NCI-H2107 (cell line): ENCODE measurements at regions not wholly inside any gene's neighbourhood (a gene's known extent, or its start where the extent isn't known, plus 50 kb on each side); places are given as distances from the start of the nearest gene placed in this dataset.

Experiments
- DNase-seq: peaks from one replicate; lab custom pipeline; 2025; lab: John Stamatoyannopoulos, UW

GRCh38 chr4:185894481-185894880 is 82.5 kb upstream of the SORBS2 start:
- no peak for DNase-seq

DNA sequence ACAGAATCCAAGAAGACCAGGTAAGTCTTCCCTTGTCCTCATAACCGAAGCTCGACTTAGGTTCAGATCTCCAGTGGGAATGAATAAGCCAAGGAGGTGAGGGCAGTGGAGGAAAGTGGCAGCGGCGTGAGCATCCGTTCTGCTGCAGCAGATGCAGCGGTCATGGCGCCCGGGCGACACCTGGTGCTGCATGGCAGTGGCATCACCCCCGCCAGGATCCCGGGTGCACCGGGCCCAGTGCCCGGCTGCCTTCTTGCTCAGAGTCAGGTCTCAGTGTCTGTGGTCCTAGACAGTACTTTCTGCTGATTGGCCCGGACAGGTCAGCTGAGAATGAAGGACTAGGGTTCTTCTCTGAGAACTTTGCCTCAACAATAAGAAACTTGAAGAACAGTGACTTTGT is 83.4 kb upstream of the SORBS2 start:
- DNase-seq = no peak

DNA sequence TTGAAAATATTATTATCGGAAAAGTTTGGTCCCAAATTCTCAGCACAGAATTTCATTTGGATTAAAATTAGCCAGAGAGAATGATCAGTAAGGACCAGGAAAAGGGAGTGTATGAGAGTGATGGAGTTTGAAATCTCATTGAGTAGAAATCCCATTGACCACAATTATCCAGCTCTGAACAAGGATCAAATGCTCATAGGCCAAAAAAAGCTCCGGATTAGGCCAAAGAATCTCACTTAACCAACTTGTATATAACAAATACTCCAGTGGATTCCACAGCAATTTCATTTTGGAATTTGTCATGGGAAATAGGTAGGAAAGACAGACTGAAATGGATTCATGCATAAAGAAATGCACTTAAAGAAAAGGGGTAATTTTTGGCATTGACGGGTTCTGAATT is 83.9 kb upstream of the SORBS2 start:
- no peak for DNase-seq

- DNase-seq = no peak
Measured at GRCh38 chr4:185896817-185897488, 85.0 kb upstream of the SORBS2 start.

- DNase-seq = no peak
Measured at GRCh38 chr4:185898413-185898812, 86.4 kb upstream of the SORBS2 start.

- no peak for DNase-seq
Measured at GRCh38 chr4:185899833-185900232, 87.8 kb upstream of the SORBS2 start.

GRCh38 chr4:185902654-185903053 is 90.7 kb upstream of the SORBS2 start:
- no peak for DNase-seq

DNA sequence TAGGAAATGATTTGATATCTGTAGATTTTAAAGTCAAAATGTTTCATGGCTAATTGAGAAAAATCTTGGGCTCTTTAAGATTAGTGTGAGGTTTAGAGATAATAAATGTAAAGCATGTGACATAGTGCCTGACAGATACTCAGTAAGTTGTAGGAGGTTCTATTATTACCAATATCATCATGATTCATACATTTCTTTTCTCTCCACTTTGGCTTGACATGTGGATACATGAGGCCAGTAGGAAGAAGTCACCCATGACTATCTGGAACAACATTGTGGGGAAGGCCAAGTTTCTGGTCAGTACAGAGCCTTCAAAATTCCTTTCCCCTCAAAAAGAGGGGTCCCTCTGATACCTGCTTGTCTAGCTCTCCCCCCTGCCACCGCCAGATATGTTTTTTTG is 91.2 kb upstream of the SORBS2 start:
- DNase-seq = no peak

- no peak for DNase-seq
Measured at GRCh38 chr4:185904381-185904780, 92.4 kb upstream of the SORBS2 start.

GRCh38 chr4:185909972-185910371 is 98.0 kb upstream of the SORBS2 start:
- DNase-seq = no peak

GRCh38 chr4:185911556-185912064 is 99.6 kb upstream of the SORBS2 start:
- DNase-seq = no peak

GRCh38 chr4:185912779-185913178 is 100.8 kb upstream of the SORBS2 start:
- DNase-seq = no peak

- no peak for DNase-seq
Measured at GRCh38 chr4:185914583-185915199, 102.7 kb upstream of the SORBS2 start.

DNA sequence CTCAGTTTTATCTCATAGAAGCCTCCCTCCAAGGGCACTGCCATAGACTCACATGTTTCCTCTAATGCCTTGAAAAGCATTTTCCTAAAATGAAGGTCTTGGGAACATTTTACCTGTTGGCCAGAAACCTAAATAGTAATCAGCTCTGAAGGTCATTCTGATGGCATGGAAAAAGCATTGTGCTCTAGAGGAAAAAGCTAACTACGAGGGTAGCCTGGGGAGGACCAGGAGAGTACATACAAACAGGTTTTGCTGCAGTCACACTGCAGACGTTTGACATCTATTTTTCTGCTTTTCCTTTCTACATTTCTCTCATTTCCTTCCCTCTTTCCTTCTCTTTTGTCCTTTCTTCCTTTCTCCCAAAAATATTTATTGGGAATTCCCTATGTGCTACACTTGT is 103.3 kb upstream of the SORBS2 start:
- no peak for DNase-seq

GRCh38 chr4:185915817-185916216 is 103.8 kb upstream of the SORBS2 start:
- no peak for DNase-seq

DNA sequence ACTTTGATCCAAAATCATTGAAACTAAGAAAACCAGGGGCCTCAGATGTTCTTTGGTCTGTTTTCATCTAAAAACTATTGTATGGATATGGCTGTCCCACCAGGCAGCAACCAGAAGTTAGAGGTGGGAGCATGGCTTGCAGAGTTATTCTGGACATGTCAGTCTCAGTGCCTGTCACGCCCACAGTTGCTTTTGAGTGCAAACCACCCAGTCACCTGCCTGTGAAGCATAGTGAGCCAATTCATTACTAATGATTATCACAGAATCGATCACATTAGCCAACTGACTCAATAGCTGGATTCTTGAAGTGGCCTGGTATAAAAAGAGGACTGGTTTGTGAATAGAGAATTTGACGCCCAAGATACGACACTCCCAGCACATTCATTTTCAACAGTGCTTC is 104.2 kb upstream of the SORBS2 start:
- DNase-seq = no peak

- no peak for DNase-seq
Measured at GRCh38 chr4:185916683-185917082, 104.7 kb upstream of the SORBS2 start.

DNA sequence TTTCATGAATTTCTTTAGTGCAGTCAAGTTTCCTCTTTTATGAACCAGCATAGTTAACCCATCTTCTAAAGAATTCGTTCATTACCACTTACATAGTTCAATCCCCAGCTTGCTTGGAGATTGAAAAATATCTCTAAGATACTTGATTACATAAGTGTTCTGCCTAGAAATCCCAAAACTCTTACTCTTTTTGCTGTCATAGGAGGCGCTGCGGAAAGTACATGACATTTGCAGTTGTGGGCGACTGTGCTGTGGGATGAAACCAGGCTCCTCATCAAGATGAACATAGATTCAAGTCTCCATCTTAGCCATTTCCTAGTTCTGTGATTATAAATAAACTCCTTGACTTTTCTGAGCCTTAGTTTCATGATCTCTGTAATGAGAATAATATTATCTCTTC is 107.1 kb upstream of the SORBS2 start:
- no peak for DNase-seq

DNA sequence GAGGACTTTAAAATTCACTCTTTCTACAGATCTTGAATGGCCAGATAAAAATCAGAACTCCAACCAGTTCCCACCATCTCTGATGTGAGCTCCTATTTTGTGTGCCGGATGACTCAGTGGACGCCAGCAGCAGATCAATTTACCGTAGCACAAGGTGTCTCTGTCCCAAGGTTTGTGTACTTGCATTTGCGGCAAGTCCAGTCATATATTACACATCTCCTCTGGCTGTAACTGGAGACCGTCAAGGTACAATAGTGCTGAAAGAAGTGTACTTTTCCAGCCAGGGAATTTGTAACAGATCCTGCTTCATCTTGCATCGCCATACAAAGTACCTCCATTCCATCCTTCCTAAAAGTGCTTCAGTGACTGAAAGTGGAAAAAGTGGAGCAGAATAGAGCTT is 108.2 kb upstream of the SORBS2 start:
- no peak for DNase-seq

GRCh38 chr4:185920691-185921260 is 108.8 kb upstream of the SORBS2 start:
- no peak for DNase-seq

- no peak for DNase-seq
Measured at GRCh38 chr4:185921583-185922555, 109.9 kb upstream of the SORBS2 start.

DNA sequence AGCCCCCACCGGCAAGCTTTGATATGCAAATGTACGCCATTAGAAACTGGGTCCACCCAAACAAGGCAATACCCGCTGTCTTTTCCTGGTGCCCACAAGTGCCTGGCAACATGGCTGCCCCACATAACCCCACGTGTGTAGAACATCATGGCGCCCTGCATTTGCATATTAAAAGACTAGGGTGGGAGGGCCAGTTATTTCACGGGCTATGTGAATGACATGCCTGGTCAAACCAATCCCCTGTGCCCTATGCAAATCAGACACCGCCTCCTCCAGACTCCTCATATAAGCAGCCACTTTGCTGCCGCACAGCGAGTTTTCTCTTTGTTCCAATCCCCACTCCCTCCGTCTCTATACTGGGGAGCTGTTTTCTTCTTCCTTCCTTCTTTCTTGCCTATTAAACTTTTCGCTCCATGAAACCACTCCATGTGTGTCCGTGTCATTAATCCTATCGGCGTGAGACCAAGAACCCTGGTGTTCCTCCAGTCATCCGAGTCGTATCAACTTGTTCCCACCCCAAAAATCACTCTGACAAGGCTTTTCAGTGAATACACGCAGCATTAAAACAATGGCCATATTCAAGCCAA is 112.6 kb upstream of the SORBS2 start:
- DNase-seq = no peak
